Activated T-cell treated with anti-CD3 and anti-CD28 coated beads for 4 hours (primary cell): ENCODE measurements at regions not wholly inside any gene's neighbourhood (a gene's known extent, or its start where the extent isn't known, plus 50 kb on each side); places are given as distances from the start of the nearest gene placed in this dataset.
"Not testable (repeated sequence)": the region's sequence is repeated elsewhere in the genome, so short reads cannot be mapped to it uniquely, and the experiment has no call there.

Experiments used
- DNase-seq: peaks from one replicate; pipeline ENCODE4 v3.0.0-alpha.2; 2020

- no peak for DNase-seq
These were observed 151.0 kb upstream of the RAB4A start for GRCh38 chr1:229119876-229120275.

GRCh38 chr1:229121845-229122436, 149.0 kb upstream of the RAB4A start:
- no peak for DNase-seq

DNA sequence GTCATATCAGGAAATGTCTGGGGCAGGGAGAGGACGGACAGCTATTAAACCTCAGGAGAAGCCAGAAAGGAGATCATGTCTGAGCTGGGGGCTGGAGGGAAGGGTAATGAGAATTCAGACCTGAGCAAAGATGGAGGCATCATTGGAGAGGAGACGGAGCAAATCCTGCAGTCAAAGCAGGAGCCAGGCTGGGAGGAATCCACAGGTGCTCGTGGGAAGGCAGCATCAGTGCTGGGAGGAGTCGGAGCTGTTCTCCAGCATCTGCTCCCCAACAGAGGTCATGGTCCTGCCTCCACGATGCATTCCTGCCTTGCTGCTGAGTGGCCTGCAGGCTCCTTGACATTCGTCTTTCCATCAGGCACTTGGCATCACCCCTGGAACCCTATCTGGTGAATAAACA, 148.3 kb upstream of the RAB4A start:
- DNase-seq: no peak

- DNase-seq: no peak
These were observed 146.8 kb upstream of the RAB4A start for GRCh38 chr1:229124116-229124515.

GRCh38 chr1:229124520-229125124, 146.3 kb upstream of the RAB4A start:
- DNase-seq: no peak

DNA sequence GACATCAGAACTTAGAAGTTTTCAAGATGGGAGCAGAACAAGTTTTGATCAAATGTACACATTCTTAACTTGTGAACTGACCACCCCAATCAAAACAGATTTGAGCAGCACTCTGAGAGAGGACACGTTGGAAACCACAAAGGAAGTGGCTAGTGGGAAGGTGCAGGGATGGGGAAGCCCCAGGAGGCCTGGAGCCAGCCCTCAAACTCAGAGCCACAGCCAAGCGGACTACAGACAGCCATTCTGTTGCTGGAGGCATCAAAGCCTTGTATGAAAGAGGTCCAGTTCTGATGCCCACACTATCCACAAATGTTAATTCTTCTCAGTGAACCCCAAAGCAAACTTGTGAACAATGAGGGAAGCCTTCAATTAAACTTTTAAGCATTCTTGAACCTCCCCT, 143.6 kb upstream of the RAB4A start:
- no peak for DNase-seq

GRCh38 chr1:229128066-229128608, 142.8 kb upstream of the RAB4A start:
- DNase-seq: no peak

DNA sequence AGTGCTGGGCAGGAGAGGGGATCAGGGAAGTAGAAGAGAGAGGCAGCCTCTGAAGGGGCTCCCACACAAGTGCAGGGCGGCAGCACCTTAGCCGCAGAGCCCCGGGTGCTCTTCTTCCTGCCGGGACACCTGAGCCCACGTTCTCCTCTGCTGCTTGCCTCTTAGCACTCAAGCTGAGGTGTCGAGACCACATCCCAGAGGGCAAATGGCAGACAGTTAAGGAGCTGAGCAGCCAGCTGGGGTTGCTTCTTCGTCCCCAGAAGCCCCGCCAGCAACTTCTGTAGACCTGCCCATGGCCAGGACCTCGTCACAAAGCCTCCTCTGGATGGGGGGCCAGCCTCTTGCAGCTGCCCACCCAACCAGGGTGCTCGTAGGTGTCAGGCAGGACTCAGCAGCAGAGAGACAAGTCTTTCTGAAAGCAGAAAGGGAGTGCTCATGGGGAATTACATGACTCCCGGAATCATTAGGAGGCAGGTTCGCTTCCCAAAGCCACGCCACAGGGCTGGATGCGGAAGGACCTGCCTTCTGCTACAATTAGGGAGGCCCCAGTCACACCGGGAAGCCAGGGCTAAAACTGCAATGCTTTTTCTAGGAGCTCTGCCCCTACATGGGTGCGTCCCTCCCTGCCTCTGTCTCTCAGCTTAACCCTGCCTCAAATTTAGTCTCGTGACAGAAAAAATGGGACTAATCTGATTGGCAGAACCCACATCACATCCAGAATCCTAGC, 141.4 kb upstream of the RAB4A start:
- DNase-seq: no peak

DNA sequence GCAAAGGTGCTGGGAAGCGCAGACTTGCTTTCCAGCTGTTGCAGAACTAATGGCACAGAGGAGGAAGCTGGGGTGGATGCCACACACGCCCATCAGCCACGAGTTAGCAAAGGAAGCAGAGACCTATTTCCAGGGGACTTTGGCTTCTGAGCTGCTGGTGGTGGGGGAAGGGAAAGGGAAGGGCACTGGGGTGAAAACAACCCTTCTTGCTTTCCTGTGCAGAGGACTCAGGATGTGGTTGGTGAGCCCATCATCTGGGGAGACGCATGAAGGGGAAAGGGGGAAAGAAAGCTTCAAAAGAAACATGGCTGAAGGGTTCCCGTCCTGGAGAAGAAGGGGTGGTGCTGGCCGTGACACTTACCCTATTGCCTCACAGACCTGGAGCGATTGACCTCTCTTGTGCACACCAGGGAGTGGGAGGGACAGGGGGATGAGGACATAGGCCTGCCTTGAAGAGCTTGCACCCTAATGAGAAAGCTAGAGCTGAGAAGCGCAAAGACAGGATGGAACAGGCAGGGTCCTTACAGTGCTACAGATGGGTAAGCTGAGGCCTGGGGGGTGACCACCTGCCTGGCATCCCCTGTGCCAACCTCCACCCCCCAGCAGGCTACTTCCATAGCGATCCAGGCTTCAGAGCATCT, 140.8 kb upstream of the RAB4A start:
- DNase-seq: no peak

GRCh38 chr1:229131243-229132105, 139.4 kb upstream of the RAB4A start:
- DNase-seq: no peak

GRCh38 chr1:229132106-229132443, 138.8 kb upstream of the RAB4A start:
- DNase-seq: no peak

- DNase-seq: no peak
These were observed 138.2 kb upstream of the RAB4A start for GRCh38 chr1:229132706-229133105.

- no peak for DNase-seq
These were observed 137.8 kb upstream of the RAB4A start for GRCh38 chr1:229133151-229133550.

GRCh38 chr1:229133811-229134210, 137.1 kb upstream of the RAB4A start:
- DNase-seq: no peak

DNA sequence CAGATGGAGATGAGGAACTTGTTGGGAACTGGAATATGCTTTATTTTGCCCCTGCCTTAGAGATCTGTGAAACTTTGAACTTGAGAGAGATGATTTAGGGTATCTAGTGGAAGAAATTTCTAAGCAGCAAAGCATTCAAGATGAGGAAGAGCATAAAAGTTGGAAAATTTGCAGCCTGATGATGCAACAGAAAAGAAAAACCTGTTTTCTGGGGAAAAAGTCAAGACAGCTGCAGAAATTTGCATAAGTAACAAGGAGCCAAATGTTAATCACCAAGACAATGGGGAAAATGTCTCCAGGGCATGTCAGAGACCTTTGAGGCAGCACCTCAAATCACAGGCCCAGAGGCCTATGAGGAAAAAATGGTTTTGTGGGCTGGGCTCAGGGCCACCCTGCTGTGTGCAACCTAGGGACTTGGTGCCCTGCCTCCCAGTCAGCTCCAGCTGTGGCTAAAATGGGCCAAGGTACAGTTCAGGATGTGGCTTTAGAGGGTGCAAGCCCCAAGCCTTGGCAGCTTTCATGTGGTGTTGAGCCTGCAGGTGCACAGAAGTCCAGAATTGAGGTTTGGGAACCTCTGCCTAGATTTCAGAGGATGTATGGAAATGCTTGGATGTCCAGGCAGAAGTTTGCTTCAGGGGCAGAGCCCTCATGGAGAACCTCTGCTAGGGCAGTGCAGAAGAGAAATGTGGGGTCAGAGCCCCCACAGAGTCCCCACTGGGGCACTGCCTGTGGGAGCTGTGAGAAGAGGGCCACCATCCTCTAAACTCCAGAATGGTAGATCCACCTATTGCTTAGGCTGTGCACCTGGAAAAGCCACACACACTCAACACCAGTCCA, 136.3 kb upstream of the RAB4A start:
- DNase-seq: not testable (repeated sequence)

- no peak for DNase-seq
These were observed 135.1 kb upstream of the RAB4A start for GRCh38 chr1:229135773-229136172.

- no peak for DNase-seq
These were observed 134.1 kb upstream of the RAB4A start for GRCh38 chr1:229136822-229137221.

GRCh38 chr1:229137271-229137670, 133.6 kb upstream of the RAB4A start:
- no peak for DNase-seq

GRCh38 chr1:229138058-229138457, 132.9 kb upstream of the RAB4A start:
- no peak for DNase-seq

GRCh38 chr1:229139331-229140118, 131.4 kb upstream of the RAB4A start:
- no peak for DNase-seq

DNA sequence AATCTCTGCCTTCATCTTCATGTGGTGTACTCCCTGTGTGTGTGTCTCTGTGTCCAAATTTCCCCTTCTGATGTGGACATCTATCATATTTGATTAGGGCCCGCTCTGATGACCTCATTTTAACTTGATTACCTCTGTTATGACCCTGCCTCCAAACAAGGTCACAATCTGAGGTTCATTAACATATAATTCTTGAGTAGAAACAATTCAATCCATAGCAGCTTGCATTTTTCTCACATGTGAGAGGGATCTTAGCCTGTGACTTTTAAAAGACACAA, 130.9 kb upstream of the RAB4A start:
- DNase-seq: no peak
